HEK293T (cell line): ENCODE measurements at regions not wholly inside any gene's neighbourhood (a gene's known extent, or its start where the extent isn't known, plus 50 kb on each side); places are given as distances from the start of the nearest gene placed in this dataset.

ENCODE experiments used
- ARNT ChIP-seq: fragments of 450-650 bp; IDR thresholded peaks from 2 replicates; pipeline ENCODE4 v1.6.1; 2017; ENCODE audit warnings: mild to moderate bottlenecking
- ELF4 ChIP-seq: fragments of 450-650 bp; IDR thresholded peaks from 2 replicates; pipeline ENCODE4 v1.6.1; 2017; ENCODE audit warnings: antibody characterized with exemption
- FOXA1 ChIP-seq: fragments of 450-650 bp; IDR thresholded peaks from 2 replicates; pipeline ENCODE4 v1.6.1; 2016; ENCODE audit warnings: mild to moderate bottlenecking
- L3MBTL2 ChIP-seq: fragments of 450-650 bp; conservative IDR thresholded peaks from 2 replicates; pipeline ENCODE4 v1.6.1; 2016; ENCODE audit warnings: mild to moderate bottlenecking
- SUZ12 ChIP-seq: fragments of 450-650 bp; IDR thresholded peaks from 2 replicates; pipeline ENCODE4 v1.6.1; 2016; ENCODE audit warnings: mild to moderate bottlenecking

GRCh38 chr3:161915418-161915750 is 418.8 kb downstream of the OTOL1 start:
- TF ChIP-seq SUZ12 (no peak), L3MBTL2 (no peak), ELF4 (no peak), ARNT (no peak), FOXA1 (no peak)
